Neural progenitor cell (in vitro differentiated cells): ENCODE measurements at regions not wholly inside any gene's neighbourhood (a gene's known extent, or its start where the extent isn't known, plus 50 kb on each side); places are given as distances from the start of the nearest gene placed in this dataset.

Experiments
- DNase-seq: peaks from one replicate; pipeline ENCODE4 v3.0.0-alpha.2; 2016; ENCODE audit warnings: low spot score
- H2AFZ ChIP-seq: fragments of 200-600 bp; sonication (generic); replicated peaks from 2 replicates; pipeline ENCODE4 v1.6.1; 2016; ENCODE audit warnings: antibody characterized with exemption
- H3F3A ChIP-seq: fragments of 200-600 bp; sonication (generic); 2 replicates; pipeline ENCODE4 v1.6.1; 2016; ENCODE audit warnings: antibody characterized with exemption, low read depth
- H3K27ac ChIP-seq: fragments of 200-600 bp; sonication (generic); 2 replicates; pipeline ENCODE4 v1.5.1; 2016; ENCODE audit warnings: mild to moderate bottlenecking
- H3K27me3 ChIP-seq: fragments of 200-600 bp; sonication (generic); 2 replicates; pipeline ENCODE4 v1.6.1; 2016; ENCODE audit warnings: mild to moderate bottlenecking, moderate library complexity
- H3K36me3 ChIP-seq: fragments of 200-600 bp; sonication (generic); 2 replicates; pipeline ENCODE4 v1.5.1; 2016
- H3K4me1 ChIP-seq: fragments of 200-600 bp; sonication (generic); 2 replicates; pipeline ENCODE4 v1.6.1; 2016; ENCODE audit warnings: mixed run types
- H3K4me2 ChIP-seq: fragments of 200-600 bp; sonication (generic); 2 replicates; pipeline ENCODE4 v1.6.1; 2016
- H3K4me3 ChIP-seq: fragments of 200-600 bp; sonication (generic); 2 replicates; pipeline ENCODE4 v1.5.1; 2016
- H3K79me2 ChIP-seq: fragments of 200-600 bp; sonication (generic); 2 replicates; pipeline ENCODE4 v1.6.1; 2016; ENCODE audit warnings: low read depth
- H3K9ac ChIP-seq: fragments of 200-600 bp; sonication (generic); 2 replicates; pipeline ENCODE4 v1.6.1; 2016
- H3K9me3 ChIP-seq: fragments of 200-600 bp; sonication (generic); 2 replicates; pipeline ENCODE4 v1.5.1; 2016; ENCODE audit warnings: low read depth
- H4K20me1 ChIP-seq: fragments of 200-600 bp; sonication (generic); 2 replicates; pipeline ENCODE4 v1.6.1; 2016; ENCODE audit warnings: low read depth
- H3K27ac Mint-ChIP-seq: 3 replicates; pipeline ENCODE4 v1.8.0; 2021; ENCODE audit warnings: mixed read lengths
- H3K27me3 Mint-ChIP-seq: 2 replicates; pipeline ENCODE4 v1.8.0; 2022; ENCODE audit warnings: low read depth, mild to moderate bottlenecking, inconsistent platforms, moderate library complexity, mixed read lengths; ENCODE audit not compliant: insufficient read depth
- H3K36me3 Mint-ChIP-seq: 3 replicates; pipeline ENCODE4 v1.8.0; 2021; ENCODE audit warnings: mixed read lengths
- H3K4me1 Mint-ChIP-seq: 3 replicates; pipeline ENCODE4 v1.8.0; 2021; ENCODE audit warnings: mixed read lengths
- H3K4me3 Mint-ChIP-seq: 3 replicates; pipeline ENCODE4 v1.8.0; 2021; ENCODE audit warnings: mild to moderate bottlenecking, moderate library complexity, mixed read lengths
- H3K9me3 Mint-ChIP-seq: 3 replicates; pipeline ENCODE4 v1.8.0; 2020; ENCODE audit warnings: mixed read lengths
- EZH2 ChIP-seq: fragments of 200-600 bp; sonication (generic); IDR thresholded peaks from 2 replicates; pipeline ENCODE4 v1.6.1; 2017; ENCODE audit warnings: antibody characterized with exemption, mild to moderate bottlenecking, moderate library complexity
- EZH2phosphoT487 ChIP-seq: fragments of 200-600 bp; sonication (generic); IDR thresholded peaks from 2 replicates; pipeline ENCODE4 v1.6.1; 2017; ENCODE audit warnings: antibody characterized with exemption
- TF ChIP-seq, protein P1 (sequence below): fragments of 200-600 bp; sonication (generic); IDR thresholded peaks from 2 replicates; pipeline ENCODE4 v1.5.1; 2017; ENCODE audit warnings: antibody characterized with exemption, mild to moderate bottlenecking

- Mint-ChIP-seq H3K9me3 (no peaks in the 10 kb centered on the region), H3K27me3 (no peaks in the 10 kb centered on the region), H3K4me3 (no peak overlapping the region), H3K36me3 (no peaks in the 10 kb centered on the region), H3K4me1 (no peaks in the 10 kb centered on the region), H3K27ac (no peak overlapping the region)
- DNase-seq = no peak
- H3F3A ChIP-seq = no peaks in the 10 kb centered on the region
- no peaks in the 10 kb centered on the region for H3K4me1 ChIP-seq
- H3K27me3 ChIP-seq = no peaks in the 10 kb centered on the region
- no peak overlapping the region for H3K4me2 ChIP-seq
- no peak overlapping the region for H3K4me3 ChIP-seq
- TF ChIP-seq EZH2 = no peak
- TF ChIP-seq, protein P1, sequence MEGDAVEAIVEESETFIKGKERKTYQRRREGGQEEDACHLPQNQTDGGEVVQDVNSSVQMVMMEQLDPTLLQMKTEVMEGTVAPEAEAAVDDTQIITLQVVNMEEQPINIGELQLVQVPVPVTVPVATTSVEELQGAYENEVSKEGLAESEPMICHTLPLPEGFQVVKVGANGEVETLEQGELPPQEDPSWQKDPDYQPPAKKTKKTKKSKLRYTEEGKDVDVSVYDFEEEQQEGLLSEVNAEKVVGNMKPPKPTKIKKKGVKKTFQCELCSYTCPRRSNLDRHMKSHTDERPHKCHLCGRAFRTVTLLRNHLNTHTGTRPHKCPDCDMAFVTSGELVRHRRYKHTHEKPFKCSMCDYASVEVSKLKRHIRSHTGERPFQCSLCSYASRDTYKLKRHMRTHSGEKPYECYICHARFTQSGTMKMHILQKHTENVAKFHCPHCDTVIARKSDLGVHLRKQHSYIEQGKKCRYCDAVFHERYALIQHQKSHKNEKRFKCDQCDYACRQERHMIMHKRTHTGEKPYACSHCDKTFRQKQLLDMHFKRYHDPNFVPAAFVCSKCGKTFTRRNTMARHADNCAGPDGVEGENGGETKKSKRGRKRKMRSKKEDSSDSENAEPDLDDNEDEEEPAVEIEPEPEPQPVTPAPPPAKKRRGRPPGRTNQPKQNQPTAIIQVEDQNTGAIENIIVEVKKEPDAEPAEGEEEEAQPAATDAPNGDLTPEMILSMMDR = no peak
- TF ChIP-seq EZH2phosphoT487 = no peak
- H3K36me3 ChIP-seq = no peaks in the 10 kb centered on the region
- no peak overlapping the region for H3K27ac ChIP-seq
- H3K9ac ChIP-seq = no peak overlapping the region
- H2AFZ ChIP-seq = no peak overlapping the region
- no peaks in the 10 kb centered on the region for H3K9me3 ChIP-seq
- no peaks in the 10 kb centered on the region for H3K79me2 ChIP-seq
- H4K20me1 ChIP-seq = no peaks in the 10 kb centered on the region
Observed at GRCh38 chr4:45385306-45385705, 659.0 kb upstream of the GNPDA2 start.

DNA sequence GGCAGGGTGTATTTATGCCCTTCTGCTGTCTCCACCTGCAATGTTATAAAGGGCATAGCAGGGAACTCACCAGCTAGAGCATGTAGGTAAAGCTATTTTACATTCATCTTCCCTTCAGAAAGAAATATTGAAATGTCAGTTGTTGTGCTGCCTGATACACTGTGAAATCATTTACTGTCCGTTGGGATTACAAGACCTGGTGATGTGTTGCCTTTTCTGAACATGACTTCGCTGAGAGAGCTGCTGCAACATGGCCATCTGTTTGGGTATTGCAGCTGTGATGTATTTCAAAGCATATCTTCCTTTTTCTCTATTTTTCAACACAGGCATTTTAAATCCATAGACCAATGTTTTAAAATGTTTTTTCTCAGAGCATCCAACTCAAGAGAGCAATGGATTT is 644.1 kb upstream of the GNPDA2 start:
- no peaks in the 10 kb centered on the region for H3K4me1 Mint-ChIP-seq
- no peak overlapping the region for H3K9ac ChIP-seq
- no peaks in the 10 kb centered on the region for H3F3A ChIP-seq
- no peak overlapping the region for H3K27ac Mint-ChIP-seq
- no peak overlapping the region for H3K4me2 ChIP-seq
- no peak overlapping the region for H2AFZ ChIP-seq
- peaks cover 3% of the 10 kb centered on the region for H3K27me3 Mint-ChIP-seq
- no peaks in the 10 kb centered on the region for H3K27me3 ChIP-seq
- no peak overlapping the region for H3K27ac ChIP-seq
- no peaks in the 10 kb centered on the region for H3K4me1 ChIP-seq
- H3K79me2 ChIP-seq = no peaks in the 10 kb centered on the region
- H3K9me3 Mint-ChIP-seq = no peaks in the 10 kb centered on the region
- TF ChIP-seq EZH2phosphoT487 (no peak), EZH2 (no peak)
- TF ChIP-seq, protein P1 = no peak
- H4K20me1 ChIP-seq = no peaks in the 10 kb centered on the region
- H3K36me3 Mint-ChIP-seq = no peaks in the 10 kb centered on the region
- no peaks in the 10 kb centered on the region for H3K36me3 ChIP-seq
- H3K9me3 ChIP-seq = no peaks in the 10 kb centered on the region
- H3K4me3 Mint-ChIP-seq = no peak overlapping the region
- H3K4me3 ChIP-seq = no peak overlapping the region
- no peak for DNase-seq

DNA sequence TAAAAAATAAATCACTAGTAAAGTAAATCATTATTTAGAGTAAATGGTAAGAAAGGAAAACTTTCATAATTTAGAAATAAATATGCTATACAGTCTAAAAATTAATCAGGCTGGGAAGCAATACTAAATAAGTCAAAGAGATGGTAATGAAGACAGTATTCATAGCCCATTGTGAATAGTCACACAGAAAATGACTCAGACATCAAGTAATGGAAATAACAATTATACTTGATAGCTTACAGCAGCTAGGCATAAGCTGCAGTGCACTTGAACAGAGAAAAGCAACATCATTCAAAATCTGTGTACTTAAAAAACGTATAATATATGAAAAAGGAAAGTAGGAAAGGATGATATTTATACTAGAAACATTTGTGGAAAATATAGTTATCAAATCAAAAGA is 642.5 kb upstream of the GNPDA2 start:
- H3K36me3 ChIP-seq = no peaks in the 10 kb centered on the region
- H3K27me3 ChIP-seq = no peaks in the 10 kb centered on the region
- H3K4me2 ChIP-seq = no peak overlapping the region
- H3K27ac ChIP-seq = no peak overlapping the region
- Mint-ChIP-seq H3K27ac (no peak overlapping the region), H3K27me3 (peaks cover 3% of the 10 kb centered on the region), H3K36me3 (no peaks in the 10 kb centered on the region), H3K4me1 (no peaks in the 10 kb centered on the region), H3K4me3 (no peak overlapping the region), H3K9me3 (no peaks in the 10 kb centered on the region)
- no peaks in the 10 kb centered on the region for H3K9me3 ChIP-seq
- no peak overlapping the region for H3K9ac ChIP-seq
- H4K20me1 ChIP-seq = no peaks in the 10 kb centered on the region
- no peak for TF ChIP-seq EZH2
- TF ChIP-seq, protein P1 = no peak
- TF ChIP-seq EZH2phosphoT487 = no peak
- DNase-seq = no peak
- no peak overlapping the region for H3K4me3 ChIP-seq
- H3K79me2 ChIP-seq = no peaks in the 10 kb centered on the region
- no peak overlapping the region for H2AFZ ChIP-seq
- H3K4me1 ChIP-seq = no peaks in the 10 kb centered on the region
- H3F3A ChIP-seq = no peaks in the 10 kb centered on the region

DNA sequence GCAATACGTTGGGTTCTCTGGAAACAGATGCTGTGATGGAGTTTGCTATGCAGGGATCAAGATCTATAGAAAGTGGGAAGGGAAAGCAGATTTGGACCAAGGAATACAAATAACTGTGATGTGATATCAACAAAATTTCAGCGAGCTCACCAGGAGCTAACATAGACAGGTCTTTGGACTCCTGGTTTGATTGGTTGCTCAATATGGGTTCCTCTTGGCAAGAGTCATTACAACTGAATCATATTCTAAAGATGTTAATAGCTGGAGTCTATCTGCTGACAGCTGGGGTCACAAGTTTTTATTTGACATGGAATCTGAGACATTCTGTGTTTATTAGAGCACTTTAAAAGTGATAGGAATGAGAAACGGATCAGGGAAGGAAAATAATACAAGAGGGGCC is 637.6 kb upstream of the GNPDA2 start:
- DNase-seq = no peak
- no peak overlapping the region for H3K9ac ChIP-seq
- Mint-ChIP-seq H3K4me1 (no peaks in the 10 kb centered on the region), H3K36me3 (no peaks in the 10 kb centered on the region), H3K4me3 (no peak overlapping the region), H3K27ac (no peak overlapping the region), H3K9me3 (peaks cover 4% of the 10 kb centered on the region), H3K27me3 (no peaks in the 10 kb centered on the region)
- H3K4me3 ChIP-seq = no peak overlapping the region
- no peaks in the 10 kb centered on the region for H3K79me2 ChIP-seq
- no peaks in the 10 kb centered on the region for H3K4me1 ChIP-seq
- no peaks in the 10 kb centered on the region for H3F3A ChIP-seq
- H4K20me1 ChIP-seq = no peaks in the 10 kb centered on the region
- H3K36me3 ChIP-seq = no peaks in the 10 kb centered on the region
- no peak overlapping the region for H2AFZ ChIP-seq
- H3K4me2 ChIP-seq = no peak overlapping the region
- TF ChIP-seq EZH2phosphoT487 = no peak
- TF ChIP-seq, protein P1 = no peak
- no peak for TF ChIP-seq EZH2
- H3K27me3 ChIP-seq = no peaks in the 10 kb centered on the region
- no peaks in the 10 kb centered on the region for H3K9me3 ChIP-seq
- no peak overlapping the region for H3K27ac ChIP-seq
